ENCODE measurements at regions not wholly inside any gene's neighbourhood (a gene's known extent, or its start where the extent isn't known, plus 50 kb on each side); places are given as distances from the start of the nearest gene placed in this dataset.

- no peak for DNase-seq
Measured at GRCh38 chr16:17598968-17599367, 128.2 kb upstream of the XYLT1 start.

GRCh38 chr16:17591655-17592405, 121.1 kb upstream of the XYLT1 start:
- no peak for DNase-seq

DNA sequence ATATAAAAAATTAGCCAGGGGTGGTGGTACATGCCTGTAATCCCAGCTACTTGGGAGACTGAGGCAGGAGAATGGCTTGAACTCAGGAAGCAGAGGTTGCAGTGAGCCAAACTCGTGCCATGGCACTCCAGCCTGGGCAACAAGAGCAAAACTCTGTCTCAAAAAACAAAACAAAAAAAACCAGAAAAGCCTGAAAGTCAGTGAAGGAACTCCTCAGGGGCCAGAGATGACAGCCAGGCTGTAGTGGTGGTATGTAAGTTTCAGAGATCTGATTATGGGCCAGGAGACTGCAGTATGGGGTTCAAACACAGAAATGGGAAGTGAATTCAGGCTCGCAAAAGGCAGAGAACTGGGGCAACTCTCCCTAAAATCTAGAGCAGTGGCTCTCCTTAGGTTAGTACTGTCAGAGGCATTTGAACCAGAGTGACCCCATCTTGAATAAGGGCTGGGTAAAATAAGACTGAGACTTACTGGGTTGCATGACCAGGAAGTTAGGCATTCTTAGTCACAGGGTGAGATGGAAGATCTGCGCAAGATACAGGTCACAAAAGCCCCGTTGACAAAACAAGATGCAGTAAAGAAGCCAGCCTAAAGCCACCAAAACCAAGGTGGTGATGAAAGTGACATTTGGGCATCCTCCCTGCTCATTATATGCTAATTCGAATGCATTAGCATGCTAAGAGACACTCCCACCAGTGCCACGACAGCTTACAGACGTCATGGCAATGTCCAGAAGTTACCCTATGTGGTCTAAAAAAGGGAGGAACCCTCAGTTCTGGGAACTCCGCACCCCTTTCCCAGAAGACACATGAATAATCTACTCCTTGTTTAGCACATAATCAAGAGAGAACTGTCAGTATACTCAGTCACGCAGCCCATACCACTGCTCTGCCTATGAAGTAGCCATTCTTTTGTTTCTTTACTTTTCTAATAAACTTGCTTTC, 120.2 kb upstream of the XYLT1 start:
- DNase-seq, result no peak

DNA sequence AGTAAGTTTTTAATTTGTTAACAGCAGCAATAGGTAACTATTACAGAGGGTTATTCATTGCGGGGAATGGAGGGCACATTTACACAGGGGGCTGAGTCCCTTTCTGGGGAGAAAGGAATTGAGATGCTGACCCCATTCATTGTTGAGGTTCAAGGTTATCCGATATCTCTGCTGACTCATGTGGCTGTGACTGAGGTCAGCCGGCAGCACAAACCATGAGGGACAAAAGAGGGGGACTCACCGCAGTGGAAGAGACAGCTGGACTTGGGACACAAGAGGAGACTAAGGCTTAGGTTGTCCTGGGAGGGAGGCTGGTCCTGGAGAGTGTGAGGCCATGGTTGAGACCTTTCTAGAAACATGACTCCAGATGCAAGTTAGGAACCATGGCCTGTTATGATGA, 119.1 kb upstream of the XYLT1 start:
- no peak for DNase-seq

DNA sequence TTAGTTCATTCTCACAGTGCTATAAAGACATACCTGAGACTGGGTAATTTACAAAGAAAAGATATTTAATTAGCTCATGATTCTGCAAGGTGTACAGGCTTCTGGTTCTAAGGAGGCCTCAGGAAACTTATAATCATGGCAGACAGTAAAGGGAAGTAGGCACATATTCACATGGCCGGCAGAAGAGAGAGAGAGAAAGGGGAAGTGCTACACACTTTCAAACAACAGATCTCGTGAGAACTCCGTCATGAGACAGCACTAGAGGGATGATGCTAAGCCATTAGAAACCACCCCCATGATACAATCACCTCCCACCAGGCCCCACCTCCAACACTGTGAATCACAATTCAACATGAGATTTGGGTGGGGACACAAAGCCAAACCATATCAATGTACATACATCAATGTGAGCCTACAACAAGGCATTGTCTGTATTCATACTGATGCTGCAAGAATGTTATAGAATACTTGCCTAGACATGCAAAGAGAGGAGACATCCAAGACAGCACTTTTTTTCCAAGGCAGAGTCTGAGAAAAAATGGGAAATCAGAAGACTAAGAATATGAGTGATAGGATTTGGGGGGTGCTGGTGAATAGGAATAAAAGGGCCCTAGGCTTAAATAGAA, 114.8 kb upstream of the XYLT1 start:
- no peak for DNase-seq

GRCh38 chr16:17578981-17579874, 108.5 kb upstream of the XYLT1 start:
- DNase-seq, result peak in 28 of 51 donors; percentile 0 to 64 (median 8)

DNA sequence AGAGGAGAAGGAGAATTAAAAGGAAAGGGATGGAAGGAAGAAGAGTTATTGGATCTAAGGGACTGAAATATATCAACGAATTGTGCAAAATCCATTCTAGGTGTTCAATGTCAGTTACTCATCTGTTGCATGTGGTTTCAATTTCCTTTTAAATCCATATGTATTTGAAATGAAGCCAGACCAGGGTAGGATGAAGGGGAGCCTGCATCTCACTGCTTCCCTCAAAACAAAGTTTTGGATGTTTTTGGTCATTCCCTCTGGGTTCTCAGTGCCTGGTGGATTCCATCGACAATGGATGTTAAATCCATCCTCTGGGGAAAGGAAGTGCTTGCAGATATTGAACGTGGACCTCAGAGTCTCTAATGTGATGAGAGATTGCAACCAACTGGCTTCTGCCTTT, 103.5 kb upstream of the XYLT1 start:
- no peak for DNase-seq

- DNase-seq, result no peak
Measured at GRCh38 chr16:17572145-17572544, 101.4 kb upstream of the XYLT1 start.

- peak in 1 of 51 donors; percentile 2 for DNase-seq
Measured at GRCh38 chr16:17571499-17572093, 100.8 kb upstream of the XYLT1 start.

DNA sequence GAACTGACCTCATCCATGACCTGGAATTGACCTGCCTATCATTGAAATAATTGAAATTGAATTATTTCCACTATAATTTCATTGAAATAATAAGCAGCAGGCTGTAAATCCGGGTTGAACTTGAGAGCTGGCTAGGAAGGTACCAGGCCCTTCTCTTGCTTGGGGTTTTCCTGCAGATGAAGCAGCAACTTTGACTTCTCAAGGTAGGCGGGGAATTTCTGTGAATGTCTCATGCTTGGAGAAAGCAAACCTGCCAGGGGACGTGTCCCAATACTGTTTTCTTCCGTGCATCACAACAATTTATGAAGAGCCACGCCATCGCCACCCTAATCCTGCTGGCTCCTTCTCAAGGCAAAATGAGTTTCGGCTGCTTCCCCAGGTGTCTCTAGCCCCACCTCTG, 97.5 kb upstream of the XYLT1 start:
- no peak for DNase-seq

GRCh38 chr16:17567455-17567854, 96.7 kb upstream of the XYLT1 start:
- no peak for DNase-seq

DNA sequence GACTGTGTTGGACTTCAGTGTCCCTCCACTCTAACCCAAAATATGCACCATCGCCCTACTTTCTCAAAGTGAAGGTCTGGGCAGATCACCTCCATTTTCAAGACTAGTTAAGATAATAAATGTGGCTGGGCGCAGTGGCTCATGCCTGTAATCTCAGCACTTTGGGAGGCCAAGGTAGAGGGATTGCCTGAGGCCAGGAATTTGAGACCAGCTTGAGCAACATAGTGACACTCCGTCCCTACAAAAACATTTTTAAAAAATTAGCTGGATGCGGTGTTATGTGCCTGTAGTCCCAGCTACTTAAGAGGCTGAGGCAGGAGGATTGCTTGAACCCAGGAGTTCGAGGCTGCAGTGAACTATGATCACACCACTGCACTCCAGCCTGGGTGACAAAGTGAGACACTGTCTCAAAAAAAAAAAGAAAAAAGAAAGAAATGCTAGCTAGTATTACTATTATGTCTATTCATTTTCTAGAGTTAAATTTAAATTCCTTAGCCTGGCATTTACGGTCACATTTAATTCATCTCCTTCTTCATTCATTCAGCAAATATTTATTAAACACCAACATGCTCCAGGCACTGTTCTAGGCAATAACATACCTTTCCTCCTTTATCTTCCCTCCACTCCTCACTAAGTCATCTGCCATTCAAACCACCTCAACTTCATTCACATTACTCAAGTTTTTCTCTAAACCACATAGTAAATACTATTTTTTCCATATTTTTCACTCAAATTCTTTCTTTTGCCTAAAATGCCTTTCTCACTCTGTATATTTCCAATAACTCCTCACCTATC, 96.1 kb upstream of the XYLT1 start:
- DNase-seq, result no peak

GRCh38 chr16:17566075-17566474, 95.3 kb upstream of the XYLT1 start:
- no peak for DNase-seq

DNA sequence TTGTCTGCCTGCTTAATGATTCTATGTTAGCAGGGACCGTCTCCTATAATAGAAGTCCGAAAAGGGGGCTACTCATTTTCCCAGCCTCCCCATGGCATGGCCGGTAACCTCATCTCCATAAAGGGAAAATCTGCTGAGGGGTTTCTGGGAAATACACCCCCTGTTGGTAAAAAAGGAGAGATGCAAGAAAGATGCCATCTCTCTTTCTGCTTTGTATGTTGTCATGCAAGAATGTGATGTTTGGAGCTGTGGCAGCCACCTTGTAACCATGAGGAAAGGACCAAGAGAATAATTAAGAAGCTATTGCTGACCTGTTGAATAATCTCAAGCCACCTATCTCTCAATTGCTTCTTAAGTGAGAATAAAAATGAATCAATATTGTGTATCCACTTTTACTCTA, 94.8 kb upstream of the XYLT1 start:
- DNase-seq, result no peak

DNA sequence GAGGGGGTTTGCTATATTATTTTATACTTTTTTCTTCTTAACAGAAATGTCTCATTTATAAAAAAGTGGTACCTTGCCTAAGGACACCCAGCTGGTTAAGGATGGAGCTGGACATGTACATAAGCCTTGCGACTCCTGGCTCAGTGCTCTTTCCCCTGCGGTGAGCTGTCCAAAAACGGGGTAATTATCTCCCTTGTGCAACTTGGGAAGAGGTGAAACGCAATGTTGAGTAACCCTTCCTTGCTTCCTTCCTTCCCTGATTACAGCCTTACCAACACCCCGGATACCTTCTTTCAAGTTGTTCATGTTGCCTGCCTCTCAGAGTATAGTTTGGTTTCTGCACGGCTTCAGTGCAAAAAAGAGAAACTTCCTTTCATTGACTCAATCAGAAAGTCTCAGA, 94.1 kb upstream of the XYLT1 start:
- DNase-seq, result no peak

- DNase-seq, result no peak
Measured at GRCh38 chr16:17563323-17564091, 92.7 kb upstream of the XYLT1 start.

- no peak for DNase-seq
Measured at GRCh38 chr16:17561056-17561455, 90.3 kb upstream of the XYLT1 start.

DNA sequence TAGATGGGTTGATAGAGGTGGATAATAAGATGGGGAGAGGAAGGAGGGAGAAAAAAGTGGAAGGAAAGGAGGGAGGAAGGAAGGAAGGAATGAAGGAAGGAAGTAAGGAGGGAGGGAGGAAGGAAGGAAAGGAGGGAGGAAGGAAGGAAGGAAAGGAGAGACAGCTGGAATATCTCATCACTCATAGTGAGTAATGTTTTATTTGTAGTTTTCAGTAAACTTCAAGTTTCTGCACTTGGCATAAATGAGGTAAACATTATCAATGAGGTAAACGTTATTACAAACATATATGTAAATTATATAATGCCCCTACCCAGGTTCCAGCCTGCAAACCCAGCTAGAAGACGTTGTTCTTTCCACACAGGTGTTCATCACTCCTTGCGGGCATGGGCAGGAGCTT, 89.8 kb upstream of the XYLT1 start:
- DNase-seq, result no peak

- peak in 1 of 51 donors; percentile 0 for DNase-seq
Measured at GRCh38 chr16:17559394-17559793, 88.6 kb upstream of the XYLT1 start.
